VCaP (cell line): ENCODE measurements at regions not wholly inside any gene's neighbourhood (a gene's known extent, or its start where the extent isn't known, plus 50 kb on each side); places are given as distances from the start of the nearest gene placed in this dataset.

Experiments used
- H3K27ac ChIP-seq: fragments of 450-650 bp; 2 replicates; pipeline ENCODE4 v1.5.1; 2017
- CTCF ChIP-seq: fragments of 450-650 bp; conservative IDR thresholded peaks from 2 replicates; pipeline ENCODE4 v1.5.1; 2017; ENCODE audit warnings: mild to moderate bottlenecking, moderate library complexity

- H3K27ac ChIP-seq, result no peak overlapping the region
- TF ChIP-seq CTCF, result no peak
These were observed 662.5 kb downstream of the LUZP2 start for GRCh38 chr11:25159341-25159740.

GRCh38 chr11:25163421-25163820, 666.6 kb downstream of the LUZP2 start:
- no peak for TF ChIP-seq CTCF
- H3K27ac ChIP-seq, result no peak overlapping the region

- no peak overlapping the region for H3K27ac ChIP-seq
- no peak for TF ChIP-seq CTCF
These were observed 683.3 kb downstream of the LUZP2 start for GRCh38 chr11:25180187-25180586.

GRCh38 chr11:25183411-25183810, 686.6 kb downstream of the LUZP2 start:
- no peak for TF ChIP-seq CTCF

GRCh38 chr11:25197515-25197914, 700.7 kb downstream of the LUZP2 start:
- H3K27ac ChIP-seq, result no peak overlapping the region
- TF ChIP-seq CTCF, result no peak

More at GRCh38 chr11:25183411-25183810, 686.6 kb downstream of the LUZP2 start:
- no peak overlapping the region for H3K27ac ChIP-seq

- no peak for TF ChIP-seq CTCF
- H3K27ac ChIP-seq, result no peak overlapping the region
These were observed 701.9 kb downstream of the LUZP2 start for GRCh38 chr11:25198704-25199103.

- TF ChIP-seq CTCF, result no peak
- no peak overlapping the region for H3K27ac ChIP-seq
These were observed 704.1 kb downstream of the LUZP2 start for GRCh38 chr11:25200925-25201324.

- H3K27ac ChIP-seq, result no peak overlapping the region
- no peak for TF ChIP-seq CTCF
These were observed 709.9 kb downstream of the LUZP2 start for GRCh38 chr11:25206762-25207161.
